ENCODE measurements at regions not wholly inside any gene's neighbourhood (a gene's known extent, or its start where the extent isn't known, plus 50 kb on each side); places are given as distances from the start of the nearest gene placed in this dataset.

GRCh38 chr9:96058218-96058617 is 182.7 kb downstream of the ERCC6L2 start:
- no peak for TF ChIP-seq REST (IDR thresholded peaks at IDR 0.05; ENCODE audit: insufficient read depth in 1 of 2, low read depth in 2 of 2, low read length in 2 of 2)
- TF ChIP-seq TAF1 (IDR thresholded peaks at IDR 0.05; ENCODE audit: borderline replicate concordance, insufficient read depth, low read length), result no peak
- no peak for TF ChIP-seq POLR2AphosphoS5 (IDR thresholded peaks at IDR 0.05; ENCODE audit: low read depth, low read length)

- no peak for TF ChIP-seq SIN3A (IDR thresholded peaks at IDR 0.05; ENCODE audit: borderline replicate concordance, insufficient read depth, low read length)
- no peak for TF ChIP-seq TAF1 (IDR thresholded peaks at IDR 0.05; ENCODE audit: borderline replicate concordance, insufficient read depth, low read length)
- TF ChIP-seq FOXP2 (optimal IDR thresholded peaks at IDR 0.05; ENCODE audit: borderline replicate concordance, extremely low read depth, extremely low read length, insufficient read depth), result no peak
These were observed 181.7 kb downstream of the ERCC6L2 start for GRCh38 chr9:96057155-96057554.

- no peak for TF ChIP-seq POLR2AphosphoS5 (IDR thresholded peaks at IDR 0.05; ENCODE audit: low read depth, low read length)
- no peak for TF ChIP-seq REST (IDR thresholded peaks at IDR 0.05; ENCODE audit: insufficient read depth in 1 of 2, low read depth in 2 of 2, low read length in 2 of 2)
- TF ChIP-seq TAF1 (IDR thresholded peaks at IDR 0.05; ENCODE audit: borderline replicate concordance, insufficient read depth, low read length), result no peak
- TF ChIP-seq SIN3A (IDR thresholded peaks at IDR 0.05; ENCODE audit: borderline replicate concordance, insufficient read depth, low read length), result no peak
- TF ChIP-seq FOXP2 (optimal IDR thresholded peaks at IDR 0.05; ENCODE audit: borderline replicate concordance, extremely low read depth, extremely low read length, insufficient read depth), result no peak
These were observed 180.7 kb downstream of the ERCC6L2 start for GRCh38 chr9:96056226-96056625.

- TF ChIP-seq FOXP2 (optimal IDR thresholded peaks at IDR 0.05; ENCODE audit: borderline replicate concordance, extremely low read depth, extremely low read length, insufficient read depth), result no peak
These were observed 177.2 kb downstream of the ERCC6L2 start for GRCh38 chr9:96052686-96053085.

GRCh38 chr9:96051423-96051822 is 175.9 kb downstream of the ERCC6L2 start:
- TF ChIP-seq POLR2AphosphoS5 (IDR thresholded peaks at IDR 0.05; ENCODE audit: low read depth, low read length), result no peak
- TF ChIP-seq REST (IDR thresholded peaks at IDR 0.05; ENCODE audit: insufficient read depth in 1 of 2, low read depth in 2 of 2, low read length in 2 of 2), result no peak
- TF ChIP-seq SIN3A (IDR thresholded peaks at IDR 0.05; ENCODE audit: borderline replicate concordance, insufficient read depth, low read length), result no peak
- no peak for TF ChIP-seq TAF1 (IDR thresholded peaks at IDR 0.05; ENCODE audit: borderline replicate concordance, insufficient read depth, low read length)
- TF ChIP-seq FOXP2 (optimal IDR thresholded peaks at IDR 0.05; ENCODE audit: borderline replicate concordance, extremely low read depth, extremely low read length, insufficient read depth), result no peak

- no peak for TF ChIP-seq TAF1 (IDR thresholded peaks at IDR 0.05; ENCODE audit: borderline replicate concordance, insufficient read depth, low read length)
- TF ChIP-seq FOXP2 (optimal IDR thresholded peaks at IDR 0.05; ENCODE audit: borderline replicate concordance, extremely low read depth, extremely low read length, insufficient read depth), result no peak
- no peak for TF ChIP-seq POLR2AphosphoS5 (IDR thresholded peaks at IDR 0.05; ENCODE audit: low read depth, low read length)
- TF ChIP-seq REST (IDR thresholded peaks at IDR 0.05; ENCODE audit: insufficient read depth in 1 of 2, low read depth in 2 of 2, low read length in 2 of 2), result no peak
- no peak for TF ChIP-seq SIN3A (IDR thresholded peaks at IDR 0.05; ENCODE audit: borderline replicate concordance, insufficient read depth, low read length)
These were observed 175.3 kb downstream of the ERCC6L2 start for GRCh38 chr9:96050861-96051155.

Data from PFSK-1 (cell line).